Suprapubic skin (tissue), 4 donors: ENCODE measurements at regions not wholly inside any gene's neighbourhood (a gene's known extent, or its start where the extent isn't known, plus 50 kb on each side); places are given as distances from the start of the nearest gene placed in this dataset.

ENCODE experiments used
- DNase-seq, 2 donors: peaks; one replicate each; pipeline ENCODE4 v3.0.0-alpha.2; 2019; ENCODE audit warnings: low spot score in 2 of 2
- H3K27ac ChIP-seq: fragments of 200-600 bp; sonication (generic); one replicate; pipeline ENCODE4 v1.5.1; 2019
- H3K27me3 ChIP-seq: fragments of 200-600 bp; sonication (generic); one replicate; pipeline ENCODE4 v1.5.1; 2019
- H3K36me3 ChIP-seq: fragments of 200-600 bp; sonication (generic); one replicate; pipeline ENCODE4 v1.5.1; 2019
- H3K4me1 ChIP-seq: fragments of 200-600 bp; sonication (generic); one replicate; pipeline ENCODE4 v1.5.1; 2019
- H3K4me3 ChIP-seq: fragments of 200-600 bp; sonication (generic); one replicate; pipeline ENCODE4 v1.5.1; 2019; ENCODE audit warnings: mild to moderate bottlenecking
- H3K9me3 ChIP-seq: fragments of 200-600 bp; sonication (generic); one replicate; pipeline ENCODE4 v1.5.1; 2019
- CTCF ChIP-seq, 2 donors: fragments of 200-600 bp in 1 of 2; fragments of 450-650 bp in 1 of 2; sonication (generic) in 1 of 2; IDR thresholded peaks; one replicate each; pipeline ENCODE4 v1.5.1; 2016 to 2019; ENCODE audit warnings: antibody characterized with exemption in 2 of 2, mild to moderate bottlenecking in 1 of 2, moderate library complexity in 1 of 2
- EP300 ChIP-seq: sonication (generic); formaldehyde crosslinking; IDR thresholded peaks from one replicate; pipeline ENCODE4 v1.6.1; 2017; ENCODE audit warnings: antibody characterized with exemption
- POLR2A ChIP-seq, 2 donors: fragments of 450-650 bp; IDR thresholded peaks; one replicate each; pipeline ENCODE4 v1.6.1; 2017; ENCODE audit warnings: antibody characterized with exemption in 2 of 2, mild to moderate bottlenecking in 2 of 2, moderate library complexity in 2 of 2
- POLR2AphosphoS5 ChIP-seq, 3 donors: sonication (generic); formaldehyde crosslinking; IDR thresholded peaks; one replicate each; pipeline ENCODE4 v1.6.1; 2017; ENCODE audit warnings: antibody characterized with exemption in 3 of 3
- WGBS: methylation state at CpG from one replicate; pipeline ENCODE4 v1.1.5; 2018; 5-methylcytosine and 5-hydroxymethylcytosine counted together

GRCh38 chrX:106450405-106450804 is 161.4 kb upstream of the RADX start:
- Histone ChIP-seq H3K36me3 (no peaks in the 10 kb centered on the region), H3K9me3 (no peaks in the 10 kb centered on the region), H3K4me1 (no peaks in the 10 kb centered on the region), H3K27ac (no peak overlapping the region), H3K4me3 (no peak overlapping the region), H3K27me3 (no peaks in the 10 kb centered on the region)
- 34% methylated on average over 2 of the region's 2 CpGs for WGBS
- TF ChIP-seq CTCF (IDR thresholded peaks at IDR 0.05) (no peak), POLR2AphosphoS5 (IDR thresholded peaks at IDR 0.05) (no peak), EP300 (no peak), POLR2A (IDR thresholded peaks at IDR 0.05) (no peak)
- no peak for DNase-seq

- H3K27me3 ChIP-seq: no peaks in the 10 kb centered on the region
- H3K9me3 ChIP-seq: no peaks in the 10 kb centered on the region
- no peaks in the 10 kb centered on the region for H3K36me3 ChIP-seq
- no peak overlapping the region for H3K4me3 ChIP-seq
- H3K4me1 ChIP-seq: no peaks in the 10 kb centered on the region
- WGBS: 94% methylated on average over 2 of the region's 2 CpGs
- no peak for TF ChIP-seq POLR2AphosphoS5 (IDR thresholded peaks at IDR 0.05)
- TF ChIP-seq EP300: no peak
- TF ChIP-seq CTCF (IDR thresholded peaks at IDR 0.05): no peak
- TF ChIP-seq POLR2A (IDR thresholded peaks at IDR 0.05): no peak
- no peak overlapping the region for H3K27ac ChIP-seq
- no peak for DNase-seq
Measured at GRCh38 chrX:106451933-106452332, 159.8 kb upstream of the RADX start.

GRCh38 chrX:106454991-106455390 is 156.8 kb upstream of the RADX start:
- TF ChIP-seq CTCF (IDR thresholded peaks at IDR 0.05) (no peak), EP300 (no peak), POLR2AphosphoS5 (IDR thresholded peaks at IDR 0.05) (no peak), POLR2A (IDR thresholded peaks at IDR 0.05) (no peak)
- H3K27me3 ChIP-seq: no peaks in the 10 kb centered on the region
- WGBS: 86% methylated on average over 1 of the region's 1 CpG
- H3K4me1 ChIP-seq: no peaks in the 10 kb centered on the region
- DNase-seq: no peak
- H3K9me3 ChIP-seq: no peaks in the 10 kb centered on the region
- H3K4me3 ChIP-seq: no peak overlapping the region
- no peaks in the 10 kb centered on the region for H3K36me3 ChIP-seq
- H3K27ac ChIP-seq: no peak overlapping the region

- 23% methylated on average over 1 of the region's 1 CpG for WGBS
- DNase-seq: no peak
- Histone ChIP-seq H3K27ac (no peak overlapping the region), H3K36me3 (no peaks in the 10 kb centered on the region), H3K4me1 (no peaks in the 10 kb centered on the region), H3K4me3 (no peak overlapping the region), H3K27me3 (no peaks in the 10 kb centered on the region), H3K9me3 (no peaks in the 10 kb centered on the region)
- TF ChIP-seq EP300 (no peak), CTCF (IDR thresholded peaks at IDR 0.05) (no peak), POLR2AphosphoS5 (IDR thresholded peaks at IDR 0.05) (no peak), POLR2A (IDR thresholded peaks at IDR 0.05) (no peak)
Measured at GRCh38 chrX:106457802-106458201, 154.0 kb upstream of the RADX start.

GRCh38 chrX:106467422-106467821 is 144.4 kb upstream of the RADX start:
- H3K27ac ChIP-seq: no peak overlapping the region
- TF ChIP-seq POLR2AphosphoS5 (IDR thresholded peaks at IDR 0.05) (no peak), POLR2A (IDR thresholded peaks at IDR 0.05) (no peak), CTCF (IDR thresholded peaks at IDR 0.05) (no peak), EP300 (no peak)
- no peaks in the 10 kb centered on the region for H3K27me3 ChIP-seq
- no peak for DNase-seq
- no peak overlapping the region for H3K4me3 ChIP-seq
- 59% methylated on average over 14 of the region's 15 CpGs for WGBS
- no peaks in the 10 kb centered on the region for H3K9me3 ChIP-seq
- H3K4me1 ChIP-seq: no peaks in the 10 kb centered on the region
- H3K36me3 ChIP-seq: no peaks in the 10 kb centered on the region
